ENCODE measurements at regions not wholly inside any gene's neighbourhood (a gene's known extent, or its start where the extent isn't known, plus 50 kb on each side); places are given as distances from the start of the nearest gene placed in this dataset.

GRCh38 chrX:98379134-98379533, 1495.4 kb downstream of the RPA4 start:
- H3K9me3 ChIP-seq: no peaks in the 10 kb centered on the region
- CTCF ChIA-PET: no interaction called here
- H3K27ac ChIP-seq (ENCODE audit: low read length): no peak overlapping the region
- H3K27me3 ChIP-seq (replicated peaks in 1 of 2; ENCODE audit: control insufficient read depth in 2 of 2, extremely low read depth in 1 of 2, insufficient read depth in 2 of 2, low read length in 1 of 2): no peaks in the 10 kb centered on the region
- WGBS (ENCODE audit: insufficient coverage): no CpG with 5 or more reads among the region's 3 CpGs
- Mint-ChIP-seq H3K4me3 (no peak overlapping the region), H3K9me3 (no peaks in the 10 kb centered on the region), H3K36me3 (no peaks in the 10 kb centered on the region), H3K27me3 (no peaks in the 10 kb centered on the region), H3K27ac (no peak overlapping the region), H3K4me1 (no peaks in the 10 kb centered on the region)
- no peak overlapping the region for H3K4me3 ChIP-seq (ENCODE audit: control insufficient read depth in 1 of 2, extremely low read depth in 1 of 2, low read length in 1 of 2)
- DNase-seq (no peak), ATAC-seq (replicated peaks in 1 of 4) (no peak)
- no peaks in the 10 kb centered on the region for H3K4me1 ChIP-seq (ENCODE audit: control insufficient read depth in 1 of 2, extremely low read depth in 1 of 2, insufficient read depth in 2 of 2, low read length in 2 of 2)
- POLR2A ChIA-PET: no interaction called here
- H3K36me3 ChIP-seq (ENCODE audit: control insufficient read depth in 2 of 2, extremely low read depth in 1 of 2, insufficient read depth in 1 of 2, low read length in 1 of 2): no peaks in the 10 kb centered on the region

- DNase-seq: no peak
- H3K27ac Mint-ChIP-seq: no peak overlapping the region
- POLR2A ChIA-PET: no interaction called here
- H3K36me3 Mint-ChIP-seq: no peaks in the 10 kb centered on the region
- H3K36me3 ChIP-seq (ENCODE audit: control insufficient read depth in 2 of 2, extremely low read depth in 1 of 2, insufficient read depth in 1 of 2, low read length in 1 of 2): no peaks in the 10 kb centered on the region
- no peaks in the 10 kb centered on the region for H3K27me3 ChIP-seq (replicated peaks in 1 of 2; ENCODE audit: control insufficient read depth in 2 of 2, extremely low read depth in 1 of 2, insufficient read depth in 2 of 2, low read length in 1 of 2)
- no CpG with 5 or more reads among the region's 11 CpGs for WGBS (ENCODE audit: insufficient coverage)
- no peaks in the 10 kb centered on the region for H3K9me3 Mint-ChIP-seq
- no peak overlapping the region for H3K27ac ChIP-seq (ENCODE audit: low read length)
- no peaks in the 10 kb centered on the region for H3K9me3 ChIP-seq
- H3K27me3 Mint-ChIP-seq: no peaks in the 10 kb centered on the region
- no peak overlapping the region for H3K4me3 ChIP-seq (ENCODE audit: control insufficient read depth in 1 of 2, extremely low read depth in 1 of 2, low read length in 1 of 2)
- no peaks in the 10 kb centered on the region for H3K4me1 Mint-ChIP-seq
- CTCF ChIA-PET: no interaction called here
- no peak overlapping the region for H3K4me3 Mint-ChIP-seq
- no peak for ATAC-seq (replicated peaks in 1 of 4)
- no peaks in the 10 kb centered on the region for H3K4me1 ChIP-seq (ENCODE audit: control insufficient read depth in 1 of 2, extremely low read depth in 1 of 2, insufficient read depth in 2 of 2, low read length in 2 of 2)
Measured at GRCh38 chrX:98380106-98380505, 1496.4 kb downstream of the RPA4 start.

- H3K27ac ChIP-seq (ENCODE audit: low read length): no peak overlapping the region
- POLR2A ChIA-PET: no interaction called here
- H3K27me3 ChIP-seq (replicated peaks in 1 of 2; ENCODE audit: control insufficient read depth in 2 of 2, extremely low read depth in 1 of 2, insufficient read depth in 2 of 2, low read length in 1 of 2): no peaks in the 10 kb centered on the region
- CTCF ChIA-PET: no interaction called here
- Mint-ChIP-seq H3K27me3 (no peaks in the 10 kb centered on the region), H3K9me3 (no peaks in the 10 kb centered on the region), H3K4me3 (no peak overlapping the region), H3K36me3 (no peaks in the 10 kb centered on the region), H3K4me1 (no peaks in the 10 kb centered on the region), H3K27ac (no peak overlapping the region)
- 80% methylated on average over 2 of the region's 10 CpGs for WGBS (ENCODE audit: insufficient coverage)
- no peaks in the 10 kb centered on the region for H3K4me1 ChIP-seq (ENCODE audit: control insufficient read depth in 1 of 2, extremely low read depth in 1 of 2, insufficient read depth in 2 of 2, low read length in 2 of 2)
- no peaks in the 10 kb centered on the region for H3K9me3 ChIP-seq
- DNase-seq: no peak
- H3K36me3 ChIP-seq (ENCODE audit: control insufficient read depth in 2 of 2, extremely low read depth in 1 of 2, insufficient read depth in 1 of 2, low read length in 1 of 2): no peaks in the 10 kb centered on the region
- ATAC-seq (replicated peaks in 1 of 4): no peak
- no peak overlapping the region for H3K4me3 ChIP-seq (ENCODE audit: control insufficient read depth in 1 of 2, extremely low read depth in 1 of 2, low read length in 1 of 2)
Measured at GRCh38 chrX:98380556-98380955, 1496.8 kb downstream of the RPA4 start.

- no peaks in the 10 kb centered on the region for H3K27me3 ChIP-seq (replicated peaks in 1 of 2; ENCODE audit: control insufficient read depth in 2 of 2, extremely low read depth in 1 of 2, insufficient read depth in 2 of 2, low read length in 1 of 2)
- no peak overlapping the region for H3K4me3 ChIP-seq (ENCODE audit: control insufficient read depth in 1 of 2, extremely low read depth in 1 of 2, low read length in 1 of 2)
- H3K36me3 ChIP-seq (ENCODE audit: control insufficient read depth in 2 of 2, extremely low read depth in 1 of 2, insufficient read depth in 1 of 2, low read length in 1 of 2): no peaks in the 10 kb centered on the region
- DNase-seq (no peak), ATAC-seq (replicated peaks in 1 of 4) (no peak)
- Mint-ChIP-seq H3K9me3 (no peaks in the 10 kb centered on the region), H3K36me3 (no peaks in the 10 kb centered on the region), H3K27me3 (peaks cover 0 to 6% of the 10 kb centered on the region in 2 donors), H3K4me3 (no peak overlapping the region), H3K27ac (no peak overlapping the region), H3K4me1 (no peaks in the 10 kb centered on the region)
- WGBS (ENCODE audit: insufficient coverage): no CpG with 5 or more reads among the region's 1 CpG
- ChIA-PET POLR2A (no interaction called here), CTCF (no interaction called here)
- no peaks in the 10 kb centered on the region for H3K4me1 ChIP-seq (ENCODE audit: control insufficient read depth in 1 of 2, extremely low read depth in 1 of 2, insufficient read depth in 2 of 2, low read length in 2 of 2)
- no peaks in the 10 kb centered on the region for H3K9me3 ChIP-seq
- no peak overlapping the region for H3K27ac ChIP-seq (ENCODE audit: low read length)
Measured at GRCh38 chrX:98398542-98398941, 1514.8 kb downstream of the RPA4 start.

- no peak overlapping the region for H3K4me3 ChIP-seq (ENCODE audit: control insufficient read depth in 1 of 2, extremely low read depth in 1 of 2, low read length in 1 of 2)
- Mint-ChIP-seq H3K27ac (no peak overlapping the region), H3K9me3 (peaks cover 1 to 5% (median 4%) of the 10 kb centered on the region in 3 donors), H3K4me3 (no peak overlapping the region), H3K27me3 (no peaks in the 10 kb centered on the region), H3K36me3 (no peaks in the 10 kb centered on the region), H3K4me1 (no peaks in the 10 kb centered on the region)
- ChIA-PET POLR2A (no interaction called here), CTCF (no interaction called here)
- ATAC-seq (replicated peaks in 1 of 4): no peak
- H3K27ac ChIP-seq (ENCODE audit: low read length): no peak overlapping the region
- no peaks in the 10 kb centered on the region for H3K27me3 ChIP-seq (replicated peaks in 1 of 2; ENCODE audit: control insufficient read depth in 2 of 2, extremely low read depth in 1 of 2, insufficient read depth in 2 of 2, low read length in 1 of 2)
- no peaks in the 10 kb centered on the region for H3K36me3 ChIP-seq (ENCODE audit: control insufficient read depth in 2 of 2, extremely low read depth in 1 of 2, insufficient read depth in 1 of 2, low read length in 1 of 2)
- H3K9me3 ChIP-seq: no peaks in the 10 kb centered on the region
- DNase-seq: no peak
- whole genome bisulfite sequencing (ENCODE audit: insufficient coverage): no CpG with 5 or more reads among the region's 1 CpG
- H3K4me1 ChIP-seq (ENCODE audit: control insufficient read depth in 1 of 2, extremely low read depth in 1 of 2, insufficient read depth in 2 of 2, low read length in 2 of 2): no peaks in the 10 kb centered on the region
Measured at GRCh38 chrX:98405376-98405775, 1521.7 kb downstream of the RPA4 start.

- Histone ChIP-seq H3K27me3 (replicated peaks in 1 of 2; ENCODE audit: control insufficient read depth in 2 of 2, extremely low read depth in 1 of 2, insufficient read depth in 2 of 2, low read length in 1 of 2) (no peaks in the 10 kb centered on the region), H3K4me3 (ENCODE audit: control insufficient read depth in 1 of 2, extremely low read depth in 1 of 2, low read length in 1 of 2) (no peak overlapping the region), H3K9me3 (no peaks in the 10 kb centered on the region), H3K36me3 (ENCODE audit: control insufficient read depth in 2 of 2, extremely low read depth in 1 of 2, insufficient read depth in 1 of 2, low read length in 1 of 2) (no peaks in the 10 kb centered on the region), H3K4me1 (ENCODE audit: control insufficient read depth in 1 of 2, extremely low read depth in 1 of 2, insufficient read depth in 2 of 2, low read length in 2 of 2) (no peaks in the 10 kb centered on the region), H3K27ac (ENCODE audit: low read length) (no peak overlapping the region)
- CTCF ChIA-PET: no interaction called here
- no peak overlapping the region for H3K27ac Mint-ChIP-seq
- no peak for DNase-seq
- no peak overlapping the region for H3K4me3 Mint-ChIP-seq
- POLR2A ChIA-PET: no interaction called here
- peaks cover 1 to 5% (median 4%) of the 10 kb centered on the region in 3 donors for H3K9me3 Mint-ChIP-seq
- no peaks in the 10 kb centered on the region for H3K27me3 Mint-ChIP-seq
- no peaks in the 10 kb centered on the region for H3K36me3 Mint-ChIP-seq
- H3K4me1 Mint-ChIP-seq: no peaks in the 10 kb centered on the region
- WGBS (ENCODE audit: insufficient coverage): no CpG with 5 or more reads among the region's 4 CpGs
- no peak for ATAC-seq (replicated peaks in 1 of 4)
Measured at GRCh38 chrX:98407584-98407983, 1523.9 kb downstream of the RPA4 start.

- H3K27ac ChIP-seq (ENCODE audit: low read length): no peak overlapping the region
- Mint-ChIP-seq H3K27me3 (no peaks in the 10 kb centered on the region), H3K9me3 (peaks cover 0 to 1% (median 0%) of the 10 kb centered on the region in 3 donors), H3K36me3 (no peaks in the 10 kb centered on the region), H3K27ac (no peak overlapping the region), H3K4me1 (no peaks in the 10 kb centered on the region), H3K4me3 (no peak overlapping the region)
- no peaks in the 10 kb centered on the region for H3K27me3 ChIP-seq (replicated peaks in 1 of 2; ENCODE audit: control insufficient read depth in 2 of 2, extremely low read depth in 1 of 2, insufficient read depth in 2 of 2, low read length in 1 of 2)
- DNase-seq (no peak), ATAC-seq (replicated peaks in 1 of 4) (no peak)
- CTCF ChIA-PET: no interaction called here
- no peaks in the 10 kb centered on the region for H3K4me1 ChIP-seq (ENCODE audit: control insufficient read depth in 1 of 2, extremely low read depth in 1 of 2, insufficient read depth in 2 of 2, low read length in 2 of 2)
- POLR2A ChIA-PET: no interaction called here
- no CpG with 5 or more reads among the region's 2 CpGs for WGBS (ENCODE audit: insufficient coverage)
- no peaks in the 10 kb centered on the region for H3K9me3 ChIP-seq
- H3K4me3 ChIP-seq (ENCODE audit: control insufficient read depth in 1 of 2, extremely low read depth in 1 of 2, low read length in 1 of 2): no peak overlapping the region
- no peaks in the 10 kb centered on the region for H3K36me3 ChIP-seq (ENCODE audit: control insufficient read depth in 2 of 2, extremely low read depth in 1 of 2, insufficient read depth in 1 of 2, low read length in 1 of 2)
Measured at GRCh38 chrX:98409867-98410266, 1526.2 kb downstream of the RPA4 start.

All from T-cell (primary cell).